Neuronal stem cell (in vitro differentiated cells): ENCODE measurements at regions not wholly inside any gene's neighbourhood (a gene's known extent, or its start where the extent isn't known, plus 50 kb on each side); places are given as distances from the start of the nearest gene placed in this dataset.

Experiments
- DNase-seq: peaks from one replicate; pipeline ENCODE4 v3.0.0-alpha.2; 2013; ENCODE audit warnings: low spot score
- H2AFZ ChIP-seq: one replicate; pipeline ENCODE4 v1.6.1; 2013; ENCODE audit warnings: mild to moderate bottlenecking, low read length, inconsistent platforms
- H2AK5ac ChIP-seq: 2 replicates; pipeline ENCODE4 v1.6.1; 2013; ENCODE audit warnings: low read depth, mild to moderate bottlenecking, inconsistent platforms, low read length, moderate library complexity, mixed read lengths
- H2BK120ac ChIP-seq: 2 replicates; pipeline ENCODE4 v1.6.1; 2013; ENCODE audit warnings: low read depth, mild to moderate bottlenecking, inconsistent platforms, low read length, moderate library complexity, mixed read lengths
- H2BK12ac ChIP-seq: one replicate; pipeline ENCODE4 v1.6.1; 2013; ENCODE audit warnings: low read length, inconsistent platforms
- H2BK15ac ChIP-seq: 2 replicates; pipeline ENCODE4 v1.6.1; 2013; ENCODE audit warnings: mild to moderate bottlenecking, low read length, inconsistent platforms, mixed read lengths
- H2BK5ac ChIP-seq: one replicate; pipeline ENCODE4 v1.6.1; 2013; ENCODE audit warnings: inconsistent platforms, mild to moderate bottlenecking, low read length, moderate library complexity
- H3K14ac ChIP-seq: one replicate; pipeline ENCODE4 v1.6.1; 2013; ENCODE audit warnings: low read length, inconsistent platforms
- H3K18ac ChIP-seq: 2 replicates; pipeline ENCODE4 v1.6.1; 2013; ENCODE audit warnings: low read length, inconsistent platforms
- H3K23ac ChIP-seq: 2 replicates; pipeline ENCODE4 v1.6.1; 2013; ENCODE audit warnings: low read depth, mild to moderate bottlenecking, mixed read lengths, low read length, inconsistent platforms; ENCODE audit not compliant: poor library complexity
- H3K27ac ChIP-seq: replicated peaks from 3 replicates; pipeline ENCODE4 v1.5.1; 2013; ENCODE audit warnings: low read length, inconsistent platforms
- H3K27me3 ChIP-seq, 3 experiments: 2 replicates each; pipeline ENCODE4 v1.6.1; 2013; ENCODE audit warnings: low read length in 3 of 3, mild to moderate bottlenecking in 2 of 3, inconsistent platforms in 1 of 3, low read depth in 1 of 3, mixed read lengths in 1 of 3, moderate library complexity in 1 of 3; ENCODE audit not compliant: control insufficient read depth in 3 of 3, insufficient read depth in 3 of 3
- H3K36me3 ChIP-seq, 2 donors: replicated peaks in 1 of 2; 2 replicates each; pipeline ENCODE4 v1.6.1; 2013; ENCODE audit warnings: low read length in 2 of 2; ENCODE audit not compliant: control insufficient read depth in 2 of 2, insufficient read depth in 2 of 2
- H3K4ac ChIP-seq: 2 replicates; pipeline ENCODE4 v1.6.1; 2013; ENCODE audit warnings: inconsistent platforms, mild to moderate bottlenecking, low read length, moderate library complexity
- H3K4me1 ChIP-seq, 2 donors: 1 replicate in 1 of 2; 2 replicates in 1 of 2; pipeline ENCODE4 v1.6.1; 2013; ENCODE audit warnings: low read length in 2 of 2, low read depth in 1 of 2; ENCODE audit not compliant: control insufficient read depth in 2 of 2, insufficient read depth in 1 of 2
- H3K4me2 ChIP-seq: one replicate; pipeline ENCODE4 v1.6.1; 2013; ENCODE audit warnings: mild to moderate bottlenecking, low read length, inconsistent platforms; ENCODE audit not compliant: insufficient read depth, poor library complexity, severe bottlenecking
- H3K4me3 ChIP-seq, 2 donors: 2 replicates each; pipeline ENCODE4 v1.5.1; 2013; ENCODE audit warnings: low read length in 2 of 2, mild to moderate bottlenecking in 2 of 2, inconsistent platforms in 1 of 2, moderate library complexity in 1 of 2
- H3K79me1 ChIP-seq: one replicate; pipeline ENCODE4 v1.6.1; 2013; ENCODE audit warnings: low read depth, mild to moderate bottlenecking, inconsistent platforms, low read length, moderate library complexity
- H3K9ac ChIP-seq: one replicate; pipeline ENCODE4 v1.6.1; 2013; ENCODE audit warnings: mild to moderate bottlenecking, low read depth, low read length, inconsistent platforms; ENCODE audit not compliant: poor library complexity
- H3K9me3 ChIP-seq, 2 donors: replicated peaks in 1 of 2; 2 replicates each; pipeline versions ENCODE3 to v1.6.1; 2013; ENCODE audit warnings: low read length in 2 of 2, mild to moderate bottlenecking in 2 of 2, inconsistent platforms in 1 of 2, low read depth in 1 of 2, mixed read lengths in 1 of 2, moderate library complexity in 1 of 2; ENCODE audit not compliant: control insufficient read depth in 2 of 2, insufficient read depth in 1 of 2
- H4K8ac ChIP-seq: one replicate; pipeline ENCODE4 v1.6.1; 2013; ENCODE audit warnings: low read depth, mild to moderate bottlenecking, inconsistent platforms, low read length, moderate library complexity
- H4K91ac ChIP-seq: one replicate; pipeline ENCODE4 v1.6.1; 2013; ENCODE audit warnings: low read length, low read depth, mild to moderate bottlenecking, inconsistent platforms; ENCODE audit not compliant: poor library complexity
- WGBS, 2 donors: extraction: QIAGEN DNeasy Blood & Tissue Kit; methylation state at CpG; one replicate each; pipeline ENCODE4 v1.1.7; 2013; ENCODE audit warnings: missing lambda C conversion rate in 2 of 2, mixed read lengths in 1 of 2; ENCODE audit not compliant: insufficient read length in 2 of 2, insufficient replicate concordance in 1 of 2; ENCODE audit errors: extremely low coverage in 2 of 2; 5-methylcytosine and 5-hydroxymethylcytosine counted together

GRCh38 chr20:22465622-22466446, 118.5 kb downstream of the FOXA2 start:
- Histone ChIP-seq H2BK120ac (no peak overlapping the region), H3K27ac (no peak overlapping the region), H3K4ac (no peak overlapping the region), H2BK15ac (no peak overlapping the region), H3K27me3 (peaks cover 0 to 6% (median 0%) of the 10 kb centered on the region in 3 experiments), H3K4me1 (peaks cover 0 to 4% of the 10 kb centered on the region in 2 donors), H3K9me3 (no peaks in the 10 kb centered on the region), H4K8ac (no peak overlapping the region), H2AFZ (no peak overlapping the region), H3K36me3 (no peaks in the 10 kb centered on the region), H2BK5ac (no peak overlapping the region), H3K23ac (no peak overlapping the region), H3K9ac (no peak overlapping the region), H3K14ac (no peak overlapping the region), H3K79me1 (no peaks in the 10 kb centered on the region), H4K91ac (no peak overlapping the region), H2BK12ac (no peak overlapping the region), H3K4me2 (no peak overlapping the region), H3K4me3 (no peak overlapping the region), H2AK5ac (no peak overlapping the region), H3K18ac (no peak overlapping the region)
- DNase-seq, result no peak
- no CpG with 5 or more reads among the region's 5 CpGs for WGBS, 2 donors

GRCh38 chr20:22464312-22465003, 119.9 kb downstream of the FOXA2 start:
- Histone ChIP-seq H2AK5ac (no peak overlapping the region), H3K4me2 (no peak overlapping the region), H3K36me3 (no peaks in the 10 kb centered on the region), H3K18ac (no peak overlapping the region), H3K9ac (no peak overlapping the region), H3K4me3 (no peak overlapping the region), H2BK12ac (no peak overlapping the region), H3K23ac (no peak overlapping the region), H3K9me3 (no peaks in the 10 kb centered on the region), H4K8ac (no peak overlapping the region), H4K91ac (no peak overlapping the region), H2BK5ac (no peak overlapping the region), H3K27ac (no peak overlapping the region), H3K14ac (no peak overlapping the region), H3K79me1 (no peaks in the 10 kb centered on the region), H2AFZ (no peak overlapping the region), H3K4ac (no peak overlapping the region), H3K27me3 (peaks cover 0 to 6% (median 2%) of the 10 kb centered on the region in 3 experiments), H2BK120ac (no peak overlapping the region), H3K4me1 (peaks cover 0 to 4% of the 10 kb centered on the region in 2 donors), H2BK15ac (no peak overlapping the region)
- no peak for DNase-seq
- no CpG with 5 or more reads among the region's 5 CpGs for WGBS, 2 donors

- H2BK120ac ChIP-seq, result no peak overlapping the region
- no peak overlapping the region for H3K18ac ChIP-seq
- no peak overlapping the region for H2BK5ac ChIP-seq
- no peak overlapping the region for H3K27ac ChIP-seq
- H4K8ac ChIP-seq, result no peak overlapping the region
- no peak for DNase-seq
- H3K4me3 ChIP-seq, result no peak overlapping the region
- H3K9me3 ChIP-seq, result no peaks in the 10 kb centered on the region
- H3K36me3 ChIP-seq, result no peaks in the 10 kb centered on the region
- no peak overlapping the region for H3K14ac ChIP-seq
- H2BK12ac ChIP-seq, result no peak overlapping the region
- WGBS, 2 donors, result no CpG with 5 or more reads among the region's 11 CpGs
- peaks cover 0 to 6% (median 2%) of the 10 kb centered on the region in 3 experiments for H3K27me3 ChIP-seq
- H2AFZ ChIP-seq, result no peak overlapping the region
- H3K4ac ChIP-seq, result no peak overlapping the region
- H3K79me1 ChIP-seq, result no peaks in the 10 kb centered on the region
- no peak overlapping the region for H3K23ac ChIP-seq
- H3K9ac ChIP-seq, result no peak overlapping the region
- peaks cover 0 to 5% of the 10 kb centered on the region in 2 donors for H3K4me1 ChIP-seq
- no peak overlapping the region for H2BK15ac ChIP-seq
- no peak overlapping the region for H3K4me2 ChIP-seq
- no peak overlapping the region for H2AK5ac ChIP-seq
- H4K91ac ChIP-seq, result no peak overlapping the region
These were observed 121.1 kb downstream of the FOXA2 start for GRCh38 chr20:22462975-22463914.
